HepG2 (cell line): ENCODE measurements at regions not wholly inside any gene's neighbourhood (a gene's known extent, or its start where the extent isn't known, plus 50 kb on each side); places are given as distances from the start of the nearest gene placed in this dataset.

Source experiments
- ATAC-seq: fragments of 200-7000 bp; cut with Tn5 transposase; 3 replicates; pipeline ENCODE4 v1.9.1; 2020; ENCODE audit warnings: mild to moderate bottlenecking, moderate library complexity
- BruUV-seq: library from RNA; stranded (reverse); fragments of 400-500 nt; replicated peaks from 2 replicates; lab custom pipeline; 2021; lab: Mats Ljungman, UMichigan
- CTCF ChIA-PET: fragments of 300-600 bp; formaldehyde crosslinking; extraction: SDS; loops from one replicate; lab custom pipeline; 2021; ENCODE audit warnings: low total read pairs, inconsistent platforms, low intra/inter-chr PET ratio; lab: Yijun Ruan, JAX
- POLR2A ChIA-PET: fragments of 350-600 bp; sonication (Branson Sonifier 250); formaldehyde crosslinking; loops from one replicate; lab custom pipeline; 2020; ENCODE audit warnings: antibody characterized with exemption, inconsistent platforms; lab: Yijun Ruan, JAX
- DNase-seq: peaks from one replicate; pipeline ENCODE4 v3.0.0-alpha.2; 2015; ENCODE audit warnings: low spot score
- FAIRE-seq: peaks from 3 replicates; lab custom pipeline; 2011; peaks lifted over from hg19 to GRCh38; lab: Jason Lieb, UNC
- H2AFZ ChIP-seq: one replicate; pipeline ENCODE4 v1.6.1; 2011; ENCODE audit warnings: low read length, inconsistent platforms
- H3K27ac ChIP-seq: fragments of 300-600 bp; 3 replicates; pipeline ENCODE4 v1.8.0; 2011; ENCODE audit warnings: mixed run types, mild to moderate bottlenecking, mixed read lengths, low read length, inconsistent platforms; ENCODE audit not compliant: insufficient read depth; ENCODE audit errors: extremely low read length
- H3K27me3 ChIP-seq, 2 experiments: fragments of 200-600 bp in 1 of 2; 2 replicates in 1 of 2; 3 replicates in 1 of 2; pipeline versions ENCODE4 v1.6.0 to v1.8.0; 2011; ENCODE audit warnings: low read length in 2 of 2, mild to moderate bottlenecking in 2 of 2, moderate library complexity in 2 of 2, inconsistent platforms in 1 of 2; ENCODE audit not compliant: insufficient read depth in 2 of 2, control insufficient read depth in 1 of 2
- H3K36me3 ChIP-seq, 2 experiments: fragments of 200-600 bp in 1 of 2; replicated peaks in 1 of 2; 2 replicates in 1 of 2; 3 replicates in 1 of 2; pipeline versions ENCODE4 v1.5.1 to v1.8.0; 2011; ENCODE audit warnings: low read length in 2 of 2, inconsistent platforms in 1 of 2; ENCODE audit not compliant: insufficient read depth in 2 of 2, control insufficient read depth in 1 of 2
- H3K4me1 ChIP-seq: 2 replicates; pipeline ENCODE4 v1.5.1; 2012; ENCODE audit warnings: low read length, inconsistent platforms; ENCODE audit not compliant: insufficient read depth
- H3K4me2 ChIP-seq: 2 replicates; pipeline ENCODE4 v1.6.0; 2011; ENCODE audit warnings: low read depth, low read length, inconsistent platforms
- H3K4me3 ChIP-seq, 3 experiments: fragments of 200-600 bp in 1 of 3; sonication (generic), shearing (Covaris generic) in 1 of 3; replicated peaks in 1 of 3; 2 replicates each; pipeline ENCODE4 v1.5.1; 2011 to 2016; ENCODE audit warnings: low read length in 3 of 3, inconsistent platforms in 2 of 3, low read depth in 2 of 3, mild to moderate bottlenecking in 2 of 3, control low read depth in 1 of 3, mixed read lengths in 1 of 3; ENCODE audit not compliant: insufficient read depth in 1 of 3
- H3K79me2 ChIP-seq: one replicate; pipeline ENCODE4 v1.6.1; 2011; ENCODE audit warnings: low read length, inconsistent platforms; ENCODE audit not compliant: insufficient read depth
- H3K9ac ChIP-seq: 2 replicates; pipeline ENCODE4 v1.6.0; 2011; ENCODE audit warnings: mild to moderate bottlenecking, low read depth, low read length, inconsistent platforms; ENCODE audit not compliant: insufficient read depth
- H3K9me3 ChIP-seq: 2 replicates; pipeline ENCODE4 v1.5.1; 2012; ENCODE audit warnings: mild to moderate bottlenecking, low read length
- H4K20me1 ChIP-seq: 2 replicates; pipeline ENCODE4 v1.6.0; 2011; ENCODE audit warnings: inconsistent platforms, mild to moderate bottlenecking, low read length, moderate library complexity; ENCODE audit not compliant: insufficient read depth
- IRF2 ChIP-seq: IDR thresholded peaks from 2 replicates; pipeline ENCODE4 v1.6.1; 2018; ENCODE audit warnings: missing genetic modification reagents, missing compliant biosample characterization
- JUN ChIP-seq: sonication (generic); formaldehyde crosslinking; IDR thresholded peaks from 2 replicates; pipeline ENCODE4 v1.4.0; 2020; ENCODE audit warnings: mild to moderate bottlenecking, missing genetic modification reagents
- MTA3 ChIP-seq: sonication (generic); formaldehyde crosslinking; IDR thresholded peaks from 2 replicates; pipeline ENCODE4 v1.4.0; 2020; ENCODE audit warnings: missing genetic modification reagents
- MZF1 ChIP-seq: sonication (generic); formaldehyde crosslinking; IDR thresholded peaks from 2 replicates; pipeline ENCODE4 v1.8.1; 2023; ENCODE audit warnings: mild to moderate bottlenecking, missing genetic modification reagents, borderline replicate concordance
- NR2F6 ChIP-seq, 2 experiments: IDR thresholded peaks; 2 replicates each; pipeline ENCODE4 v1.6.1; 2016; ENCODE audit warnings: antibody characterized with exemption in 1 of 2, mild to moderate bottlenecking in 1 of 2
- PAWR ChIP-seq: sonication (generic); formaldehyde crosslinking; IDR thresholded peaks from 2 replicates; pipeline ENCODE4 v1.4.0; 2020; ENCODE audit warnings: missing genetic modification reagents, mild to moderate bottlenecking, borderline replicate concordance
- XRCC5 ChIP-seq: fragments of 200-400 bp; formaldehyde crosslinking; optimal IDR thresholded peaks from 2 replicates; pipeline ENCODE3; 2017; ENCODE audit warnings: mild to moderate bottlenecking, low read length
- ZBTB3 ChIP-seq: sonication (generic); formaldehyde crosslinking; IDR thresholded peaks from 2 replicates; pipeline ENCODE4 v1.4.0; 2020; ENCODE audit warnings: low read depth, mild to moderate bottlenecking, moderate library complexity, missing genetic modification reagents, borderline replicate concordance
- ZBTB38 ChIP-seq: sonication (generic); formaldehyde crosslinking; IDR thresholded peaks from 2 replicates; pipeline ENCODE4 v1.5.1; 2020; ENCODE audit warnings: mild to moderate bottlenecking, missing genetic modification reagents
- ZFP36 ChIP-seq: fragments of 150-350 bp; IDR thresholded peaks from 2 replicates; pipeline ENCODE4 v1.6.1; 2018; ENCODE audit warnings: borderline replicate concordance, low read length, low read depth; ENCODE audit not compliant: partially characterized antibody
- WGBS: methylation state at CpG from one replicate; pipeline ENCODE4 v1.1.6; 2017; ENCODE audit warnings: low lambda C conversion rate; 5-methylcytosine and 5-hydroxymethylcytosine counted together
- in situ Hi-C: cut with HindIII; loops from 2 replicates; pipeline ENCODE4 v1.10.0; 2017; ENCODE audit warnings: low pct_unique_long_range_greater_than_20kb; ENCODE audit not compliant: extremely low pct_ligation_motif_present
- intact Hi-C: fragments of 100-400 bp; cut with micrococcal nuclease; formaldehyde crosslinking; loops from one replicate; pipeline ENCODE4 v1.10.0; 2022; ENCODE audit not compliant: unreplicated experiment
- TF ChIP-seq, protein P1 (sequence below): fragments of 450-650 bp; IDR thresholded peaks from 2 replicates; pipeline ENCODE4 v1.6.1; 2016

- no peak for TF ChIP-seq PAWR (CRISPR knock-in tag)
Measured at GRCh38 chr5:6224406-6224805, 153.9 kb downstream of the MED10 start (continued).

- Histone ChIP-seq H3K27ac (no peak overlapping the region), H3K4me1 (peaks cover 23% of the 10 kb centered on the region), H3K9me3 (no peaks in the 10 kb centered on the region), H2AFZ (no peak overlapping the region), H3K4me3 (no peak overlapping the region), H3K36me3 (no peaks in the 10 kb centered on the region), H4K20me1 (no peaks in the 10 kb centered on the region), H3K4me2 (no peak overlapping the region), H3K79me2 (no peaks in the 10 kb centered on the region), H3K9ac (no peak overlapping the region), H3K27me3 (no peaks in the 10 kb centered on the region)
- ChIA-PET POLR2A (no interaction called here), CTCF (no interaction called here)
- BruUV-seq: no TSS peak
- no peak for DNase-seq
- in situ Hi-C loops: no loop called here
- TF ChIP-seq XRCC5: no peak
- no peak for TF ChIP-seq JUN (CRISPR knock-in tag)
- TF ChIP-seq, protein P1, sequence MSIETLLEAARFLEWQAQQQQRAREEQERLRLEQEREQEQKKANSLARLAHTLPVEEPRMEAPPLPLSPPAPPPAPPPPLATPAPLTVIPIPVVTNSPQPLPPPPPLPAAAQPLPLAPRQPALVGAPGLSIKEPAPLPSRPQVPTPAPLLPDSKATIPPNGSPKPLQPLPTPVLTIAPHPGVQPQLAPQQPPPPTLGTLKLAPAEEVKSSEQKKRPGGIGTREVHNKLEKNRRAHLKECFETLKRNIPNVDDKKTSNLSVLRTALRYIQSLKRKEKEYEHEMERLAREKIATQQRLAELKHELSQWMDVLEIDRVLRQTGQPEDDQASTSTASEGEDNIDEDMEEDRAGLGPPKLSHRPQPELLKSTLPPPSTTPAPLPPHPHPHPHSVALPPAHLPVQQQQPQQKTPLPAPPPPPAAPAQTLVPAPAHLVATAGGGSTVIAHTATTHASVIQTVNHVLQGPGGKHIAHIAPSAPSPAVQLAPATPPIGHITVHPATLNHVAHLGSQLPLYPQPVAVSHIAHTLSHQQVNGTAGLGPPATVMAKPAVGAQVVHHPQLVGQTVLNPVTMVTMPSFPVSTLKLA: no peak
- no peak for TF ChIP-seq ZBTB38 (CRISPR knock-in tag)
- ATAC-seq: no peak
- WGBS: 79% methylated on average over 2 of the region's 2 CpGs
- no peak for FAIRE-seq
- intact Hi-C loops: no loop called here
Measured at GRCh38 chr5:6222899-6223298, 155.4 kb downstream of the MED10 start.

- Histone ChIP-seq H3K4me1 (peaks cover 23% of the 10 kb centered on the region), H3K9me3 (no peaks in the 10 kb centered on the region), H3K79me2 (no peaks in the 10 kb centered on the region), H3K4me3 (no peak overlapping the region), H4K20me1 (no peaks in the 10 kb centered on the region), H3K9ac (no peak overlapping the region), H3K27me3 (no peaks in the 10 kb centered on the region), H3K36me3 (no peaks in the 10 kb centered on the region), H3K4me2 (no peak overlapping the region), H2AFZ (no peak overlapping the region), H3K27ac (no peak overlapping the region)
- BruUV-seq: no TSS peak
- CTCF ChIA-PET: no interaction called here
- ATAC-seq (no peak), FAIRE-seq (no peak), DNase-seq (no peak)
- in situ Hi-C loops (no loop called here), intact Hi-C loops (no loop called here)
- WGBS: 64% methylated on average over 7 of the region's 7 CpGs
- POLR2A ChIA-PET: no interaction called here
- no peak for TF ChIP-seq ZBTB3
- no peak for TF ChIP-seq MZF1 (CRISPR knock-in tag)
- TF ChIP-seq ZFP36: no peak
- TF ChIP-seq IRF2 (CRISPR knock-in tag): no peak
- no peak for TF ChIP-seq NR2F6 (IDR thresholded peaks at IDR 0.05)
- TF ChIP-seq NR2F6 (CRISPR knock-in tag; IDR thresholded peaks at IDR 0.05): no peak
- TF ChIP-seq MTA3 (CRISPR knock-in tag): no peak
Measured at GRCh38 chr5:6222121-6222520, 156.2 kb downstream of the MED10 start.
